DND-41 (cell line): ENCODE measurements at regions not wholly inside any gene's neighbourhood (a gene's known extent, or its start where the extent isn't known, plus 50 kb on each side); places are given as distances from the start of the nearest gene placed in this dataset.
"Not testable (repeated sequence)": the region's sequence is repeated elsewhere in the genome, so short reads cannot be mapped to it uniquely, and the experiment has no call there.

Experiments used
- ATAC-seq: fragments of 200-7000 bp; cut with Tn5 transposase; 3 replicates; pipeline ENCODE4 v1.9.1; 2021; ENCODE audit warnings: low read depth; ENCODE audit not compliant: insufficient read depth
- DNase-seq: peaks from one replicate; pipeline ENCODE4 v3.0.0-alpha.2; 2020
- H2AFZ ChIP-seq: 2 replicates; pipeline ENCODE4 v1.6.0; 2012; ENCODE audit warnings: low read depth, low read length
- H3K27ac ChIP-seq: 2 replicates; pipeline ENCODE4 v1.5.1; 2012; ENCODE audit warnings: low read length, inconsistent platforms
- H3K27me3 ChIP-seq: fragments of 200-600 bp; sonication (generic); 2 replicates; pipeline ENCODE4 v1.6.0; 2012; ENCODE audit warnings: low read length, mild to moderate bottlenecking, inconsistent platforms; ENCODE audit not compliant: insufficient read depth, poor library complexity
- H3K36me3 ChIP-seq: 2 replicates; pipeline ENCODE4 v1.5.1; 2012; ENCODE audit warnings: low read length, inconsistent platforms; ENCODE audit not compliant: insufficient read depth
- H3K4me1 ChIP-seq: 2 replicates; pipeline ENCODE4 v1.5.1; 2012; ENCODE audit warnings: mild to moderate bottlenecking, low read length; ENCODE audit not compliant: insufficient read depth
- H3K4me2 ChIP-seq: 2 replicates; pipeline ENCODE4 v1.6.0; 2012; ENCODE audit warnings: mild to moderate bottlenecking, moderate library complexity, low read length, inconsistent platforms; ENCODE audit not compliant: insufficient read depth
- H3K4me3 ChIP-seq, 2 experiments: fragments of 200-600 bp in 1 of 2; shearing (Covaris generic) in 1 of 2; 2 replicates each; pipeline ENCODE4 v1.5.1; 2012 to 2016; ENCODE audit warnings: inconsistent platforms in 2 of 2, low read length in 2 of 2, mild to moderate bottlenecking in 2 of 2, low read depth in 1 of 2, moderate library complexity in 1 of 2
- H3K79me2 ChIP-seq: 2 replicates; pipeline ENCODE4 v1.6.0; 2012; ENCODE audit warnings: low read length, inconsistent platforms; ENCODE audit not compliant: insufficient read depth
- H3K9ac ChIP-seq: 2 replicates; pipeline ENCODE4 v1.6.0; 2012; ENCODE audit warnings: low read depth, mild to moderate bottlenecking, inconsistent platforms, low read length, moderate library complexity
- H3K9me3 ChIP-seq: 2 replicates; pipeline ENCODE4 v1.5.1; 2012; ENCODE audit warnings: low read length, moderate library complexity, mild to moderate bottlenecking, inconsistent platforms; ENCODE audit not compliant: insufficient read depth, severe bottlenecking
- H4K20me1 ChIP-seq: 2 replicates; pipeline ENCODE4 v1.6.0; 2012; ENCODE audit warnings: low read length; ENCODE audit not compliant: insufficient read depth
- CTCF ChIP-seq: IDR thresholded peaks from 2 replicates; pipeline ENCODE4 v1.5.1; 2012; ENCODE audit warnings: borderline replicate concordance, low read length, moderate library complexity, mild to moderate bottlenecking; ENCODE audit not compliant: poor library complexity, severe bottlenecking; ENCODE audit errors: extremely low read depth
- EZH2 ChIP-seq: IDR thresholded peaks from 3 replicates; pipeline ENCODE4 v1.6.1; 2012; ENCODE audit warnings: borderline replicate concordance, low read depth, mild to moderate bottlenecking, moderate library complexity, low read length, inconsistent platforms; ENCODE audit not compliant: severe bottlenecking

- Histone ChIP-seq H3K9me3 (no peaks in the 10 kb centered on the region), H2AFZ (no peak overlapping the region), H3K27me3 (no peaks in the 10 kb centered on the region), H3K79me2 (no peaks in the 10 kb centered on the region), H3K4me1 (no peaks in the 10 kb centered on the region), H3K4me3 (no peak overlapping the region), H4K20me1 (no peaks in the 10 kb centered on the region), H3K9ac (no peak overlapping the region), H3K27ac (no peak overlapping the region), H3K36me3 (no peaks in the 10 kb centered on the region), H3K4me2 (no peak overlapping the region)
- ATAC-seq, result no peak
- DNase-seq, result no peak
- TF ChIP-seq EZH2 (no peak), CTCF (no peak)
Measured at GRCh38 chr1:70779571-70779970, 268.0 kb downstream of the PTGER3 start.

GRCh38 chr1:70785287-70785686, 262.3 kb downstream of the PTGER3 start:
- Histone ChIP-seq H3K4me2 (no peak overlapping the region), H3K4me1 (no peaks in the 10 kb centered on the region), H3K79me2 (no peaks in the 10 kb centered on the region), H3K27me3 (no peaks in the 10 kb centered on the region), H3K27ac (no peak overlapping the region), H3K9me3 (no peaks in the 10 kb centered on the region), H3K4me3 (no peak overlapping the region), H3K36me3 (no peaks in the 10 kb centered on the region), H4K20me1 (no peaks in the 10 kb centered on the region), H2AFZ (no peak overlapping the region), H3K9ac (no peak overlapping the region)
- no peak for TF ChIP-seq EZH2
- no peak for TF ChIP-seq CTCF
- DNase-seq, result no peak
- ATAC-seq, result no peak

GRCh38 chr1:70790232-70790923, 257.2 kb downstream of the PTGER3 start:
- Histone ChIP-seq H3K36me3 (no peaks in the 10 kb centered on the region), H3K4me1 (no peaks in the 10 kb centered on the region), H4K20me1 (no peaks in the 10 kb centered on the region), H3K9me3 (no peaks in the 10 kb centered on the region), H3K27me3 (no peaks in the 10 kb centered on the region), H3K27ac (no peak overlapping the region), H3K4me3 (no peak overlapping the region), H3K4me2 (no peak overlapping the region), H3K79me2 (no peaks in the 10 kb centered on the region), H3K9ac (no peak overlapping the region), H2AFZ (no peak overlapping the region)
- TF ChIP-seq EZH2 (no peak), CTCF (no peak)
- ATAC-seq (peak; percentile 53), DNase-seq (no peak)

- H3K9me3 ChIP-seq, ATAC-seq, H3K27me3 ChIP-seq, DNase-seq, H2AFZ ChIP-seq, H3K9ac ChIP-seq, H3K79me2 ChIP-seq, H3K4me3 ChIP-seq, H3K36me3 ChIP-seq, H3K4me1 ChIP-seq, H3K27ac ChIP-seq, H3K4me2 ChIP-seq, H4K20me1 ChIP-seq: not testable (repeated sequence)
Measured at GRCh38 chr1:70795064-70795463, 252.6 kb downstream of the PTGER3 start.

DNA sequence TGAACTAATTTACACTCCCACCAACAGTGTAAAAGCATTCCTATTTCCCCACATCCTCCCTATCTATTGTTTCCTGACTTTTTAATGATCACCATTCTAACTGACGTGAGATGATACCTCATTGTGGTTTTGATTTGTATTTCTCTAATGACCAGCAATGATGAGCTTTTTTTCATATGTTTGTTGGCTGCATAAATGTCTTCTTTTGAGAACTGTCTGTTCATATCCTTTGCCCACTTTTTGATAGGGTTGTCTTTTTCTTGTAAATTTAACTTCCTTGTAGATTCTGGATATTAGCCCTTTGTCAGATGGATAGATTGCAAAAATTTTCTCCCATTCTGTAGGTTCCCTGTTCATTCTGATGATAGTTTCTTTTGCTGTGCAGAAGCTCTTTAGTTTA, 251.3 kb downstream of the PTGER3 start:
- not testable (repeated sequence) for H3K27ac ChIP-seq, H3K4me2 ChIP-seq, H3K27me3 ChIP-seq, ATAC-seq, H3K36me3 ChIP-seq, H3K9ac ChIP-seq, H3K79me2 ChIP-seq, DNase-seq, H4K20me1 ChIP-seq, H3K4me3 ChIP-seq, H3K9me3 ChIP-seq, H3K4me1 ChIP-seq, H2AFZ ChIP-seq

- H3K4me1 ChIP-seq, H3K27me3 ChIP-seq, H3K79me2 ChIP-seq, ATAC-seq, H2AFZ ChIP-seq, H3K4me3 ChIP-seq, H4K20me1 ChIP-seq, H3K36me3 ChIP-seq, H3K27ac ChIP-seq, H3K4me2 ChIP-seq, H3K9ac ChIP-seq, H3K9me3 ChIP-seq, DNase-seq: not testable (repeated sequence)
Measured at GRCh38 chr1:70802625-70803024, 245.0 kb downstream of the PTGER3 start.
